GM12892 (cell line): ENCODE measurements at regions not wholly inside any gene's neighbourhood (a gene's known extent, or its start where the extent isn't known, plus 50 kb on each side); places are given as distances from the start of the nearest gene placed in this dataset.
"Not testable (repeated sequence)": the region's sequence is repeated elsewhere in the genome, so short reads cannot be mapped to it uniquely, and the experiment has no call there.

Experiments used
- DNase-seq: peaks from one replicate; pipeline ENCODE4 v3.0.0; 2011; ENCODE audit not compliant: insufficient read length
- FAIRE-seq: peaks from 2 replicates; lab custom pipeline; 2011; peaks lifted over from hg19 to GRCh38; lab: Jason Lieb, UNC
- POLR2A ChIP-seq: IDR thresholded peaks from 2 replicates; pipeline ENCODE4 v1.6.1; 2011; ENCODE audit warnings: low read depth, low read length, control low read depth
- POLR2AphosphoS5 ChIP-seq: IDR thresholded peaks from 2 replicates; pipeline ENCODE4 v1.6.1; 2011; ENCODE audit warnings: low read depth, low read length, control low read depth
- TAF1 ChIP-seq: IDR thresholded peaks from 2 replicates; pipeline ENCODE4 v1.6.1; 2011; ENCODE audit warnings: low read depth, mild to moderate bottlenecking, control low read depth, low read length, borderline replicate concordance

DNA sequence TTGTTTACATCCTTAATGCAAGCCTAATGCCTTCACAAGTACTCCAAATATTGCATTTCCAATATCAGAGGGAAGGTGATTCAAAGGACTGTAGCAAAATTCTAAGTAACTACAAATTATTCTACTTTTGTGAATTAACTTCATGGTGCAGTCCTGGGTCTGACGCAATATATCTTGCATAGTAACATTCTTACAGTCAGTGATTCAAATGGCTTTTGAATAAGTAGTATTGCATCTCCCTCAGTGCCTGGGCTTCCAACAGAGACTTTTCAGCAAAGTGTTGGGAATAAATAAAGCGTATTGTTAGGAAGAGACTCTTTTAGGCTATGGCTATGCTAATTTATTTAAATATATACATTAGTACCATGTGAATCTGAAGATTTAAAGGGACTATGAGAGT is 564.7 kb upstream of the COBL start:
- TF ChIP-seq POLR2AphosphoS5 (no peak), POLR2A (no peak), TAF1 (no peak)
- FAIRE-seq (no peak), DNase-seq (no peak)

- TF ChIP-seq POLR2A, result no peak
- no peak for TF ChIP-seq POLR2AphosphoS5
- TF ChIP-seq TAF1, result no peak
- DNase-seq (no peak), FAIRE-seq (no peak)
These were observed 562.3 kb upstream of the COBL start for GRCh38 chr7:51878865-51879264.

GRCh38 chr7:51869452-51869851 is 552.8 kb upstream of the COBL start:
- TF ChIP-seq POLR2A (no peak), TAF1 (no peak), POLR2AphosphoS5 (no peak)
- DNase-seq (no peak), FAIRE-seq (no peak)

GRCh38 chr7:51867117-51867516 is 550.5 kb upstream of the COBL start:
- DNase-seq (no peak), FAIRE-seq (no peak)
- no peak for TF ChIP-seq TAF1

DNA sequence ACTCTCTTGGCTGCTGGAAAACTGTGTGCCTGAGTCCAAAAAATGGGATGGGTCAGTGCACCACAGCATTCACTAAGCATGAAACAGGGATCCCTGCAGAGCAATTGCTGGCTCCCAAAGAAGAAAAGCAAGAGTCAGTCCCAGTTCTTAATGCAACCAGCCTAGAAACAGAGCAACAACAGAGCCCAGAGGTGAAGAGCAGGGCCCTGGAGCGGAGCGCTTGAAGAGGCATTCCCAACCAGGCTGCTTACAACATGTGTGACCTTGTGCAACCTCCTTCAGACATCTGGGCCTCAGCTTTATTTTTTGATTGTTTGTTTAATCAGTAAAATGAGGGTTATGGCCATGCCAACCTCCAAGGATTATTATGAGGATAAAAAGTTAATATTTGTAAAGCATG is 543.7 kb upstream of the COBL start:
- no peak for FAIRE-seq
- TF ChIP-seq POLR2AphosphoS5 (no peak), TAF1 (no peak), POLR2A (no peak)
- no peak for DNase-seq

GRCh38 chr7:51850126-51850525 is 533.5 kb upstream of the COBL start:
- no peak for TF ChIP-seq TAF1
- no peak for TF ChIP-seq POLR2A
- TF ChIP-seq POLR2AphosphoS5, result no peak
- DNase-seq, result no peak
- FAIRE-seq, result no peak

- FAIRE-seq, result no peak
- TF ChIP-seq POLR2A, result no peak
- no peak for TF ChIP-seq POLR2AphosphoS5
- no peak for TF ChIP-seq TAF1
- no peak for DNase-seq
These were observed 531.0 kb upstream of the COBL start for GRCh38 chr7:51847461-51848134.

- FAIRE-seq, DNase-seq: not testable (repeated sequence)
These were observed 522.5 kb upstream of the COBL start for GRCh38 chr7:51839130-51839529.

GRCh38 chr7:51827631-51828030 is 511.0 kb upstream of the COBL start:
- no peak for TF ChIP-seq POLR2AphosphoS5
- no peak for TF ChIP-seq POLR2A
- TF ChIP-seq TAF1, result no peak
- no peak for DNase-seq
- FAIRE-seq, result no peak

- DNase-seq (no peak), FAIRE-seq (no peak)
- TF ChIP-seq POLR2AphosphoS5 (no peak), TAF1 (no peak), POLR2A (no peak)
These were observed 507.4 kb upstream of the COBL start for GRCh38 chr7:51824050-51824449.

GRCh38 chr7:51823437-51823836 is 506.8 kb upstream of the COBL start:
- DNase-seq (no peak), FAIRE-seq (no peak)
- TF ChIP-seq POLR2A (no peak), TAF1 (no peak), POLR2AphosphoS5 (no peak)

DNA sequence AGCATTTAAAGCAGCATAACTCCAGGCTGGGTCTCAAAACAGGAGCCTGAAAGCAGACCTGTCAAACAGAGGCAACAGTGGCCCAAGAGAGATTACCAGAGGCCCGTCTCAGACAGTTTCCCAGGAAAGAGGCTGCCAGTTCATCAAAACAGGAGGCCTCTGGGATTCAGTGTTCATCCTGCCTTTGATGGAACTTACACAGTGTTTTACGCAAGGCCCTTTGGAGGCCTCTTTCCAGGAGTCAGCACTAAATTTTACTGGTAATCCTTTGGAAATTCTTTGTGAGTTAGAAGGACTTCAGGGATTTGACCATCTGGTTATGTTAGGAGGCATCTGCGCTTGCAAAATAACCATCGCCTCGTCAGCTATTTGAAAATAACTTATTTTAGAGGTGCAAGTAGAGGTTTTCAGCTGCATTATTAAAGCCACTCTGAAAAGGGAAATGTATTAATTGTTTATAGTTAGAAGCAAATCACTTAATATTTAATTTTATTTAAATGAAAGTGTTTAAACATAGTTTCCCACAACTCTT is 501.2 kb upstream of the COBL start:
- no peak for TF ChIP-seq POLR2AphosphoS5
- FAIRE-seq (no peak), DNase-seq (no peak)

- not testable (repeated sequence) for FAIRE-seq
These were observed 489.3 kb upstream of the COBL start for GRCh38 chr7:51805783-51806431.

More at GRCh38 chr7:51805783-51806431, 489.3 kb upstream of the COBL start:
- not testable (repeated sequence) for DNase-seq
